UCSD-AML1 (cell line): ENCODE measurements at regions not wholly inside any gene's neighbourhood (a gene's known extent, or its start where the extent isn't known, plus 50 kb on each side); places are given as distances from the start of the nearest gene placed in this dataset.
"Not testable (repeated sequence)": the region's sequence is repeated elsewhere in the genome, so short reads cannot be mapped to it uniquely, and the experiment has no call there.

Experiments used
- DNase-seq: peaks from one replicate; lab custom pipeline; 2025; ENCODE audit not compliant: unreplicated experiment; lab: John Stamatoyannopoulos, UW

GRCh38 chr15:96052572-96053030 lies 277.9 kb upstream of the NR2F2 start:
- DNase-seq = no peak

GRCh38 chr15:96053031-96053780 lies 277.3 kb upstream of the NR2F2 start:
- DNase-seq = no peak

- DNase-seq = no peak
These were observed 276.6 kb upstream of the NR2F2 start for GRCh38 chr15:96053781-96054428.

DNA sequence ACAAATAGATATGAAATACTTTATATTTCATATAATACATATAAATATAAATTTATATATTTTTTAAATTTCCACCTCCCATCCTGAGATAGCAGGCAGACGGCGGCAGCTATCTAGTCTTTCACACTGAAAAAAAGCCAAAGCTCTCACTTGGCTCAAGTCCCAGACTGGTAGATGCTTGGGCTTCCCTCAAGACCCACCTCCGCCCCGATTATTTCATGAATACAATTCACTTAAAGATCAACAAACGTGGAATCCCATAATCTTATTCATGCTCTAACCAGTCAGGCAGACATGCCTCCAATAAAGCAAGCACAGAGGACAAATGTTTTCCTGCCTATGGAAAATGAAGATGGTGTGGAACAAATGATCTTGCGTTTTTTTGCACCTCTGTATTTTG lies 275.9 kb upstream of the NR2F2 start:
- no peak for DNase-seq

GRCh38 chr15:96058103-96058851 lies 272.2 kb upstream of the NR2F2 start:
- no peak for DNase-seq

DNA sequence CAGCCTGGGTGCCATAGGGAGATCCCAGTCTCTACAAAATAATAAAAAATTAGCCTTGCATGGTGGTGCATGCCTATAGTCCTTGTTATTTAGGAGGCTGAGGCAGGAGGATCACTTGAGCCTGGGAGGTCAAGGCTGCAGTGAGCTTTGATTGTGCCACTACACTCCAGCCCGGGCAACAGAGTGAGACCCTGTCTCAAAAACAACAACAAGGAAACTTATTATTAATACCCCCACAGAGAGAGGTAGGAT lies 271.7 kb upstream of the NR2F2 start:
- DNase-seq = not testable (repeated sequence)

GRCh38 chr15:96060591-96060990 lies 269.9 kb upstream of the NR2F2 start:
- not testable (repeated sequence) for DNase-seq

GRCh38 chr15:96064351-96064756 lies 266.1 kb upstream of the NR2F2 start:
- no peak for DNase-seq

DNA sequence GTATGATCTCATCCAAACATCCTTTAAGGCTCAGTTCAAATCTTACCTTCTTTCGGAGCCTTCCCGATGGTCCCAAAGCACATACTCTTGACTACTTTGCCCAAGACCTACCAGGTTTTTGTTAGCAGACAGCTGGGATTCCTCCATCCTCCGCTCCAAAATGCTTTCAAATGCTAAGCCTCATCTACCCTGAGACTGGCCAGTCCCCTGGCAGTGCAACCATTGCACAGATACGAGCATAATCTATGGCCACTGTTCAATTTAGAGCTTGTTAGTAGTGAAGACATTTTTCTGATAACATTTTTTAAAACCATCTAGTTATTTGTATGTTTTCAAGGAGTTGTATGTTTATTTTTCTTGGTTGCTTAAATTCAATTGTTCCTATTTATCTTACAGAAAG lies 264.4 kb upstream of the NR2F2 start:
- DNase-seq = no peak

DNA sequence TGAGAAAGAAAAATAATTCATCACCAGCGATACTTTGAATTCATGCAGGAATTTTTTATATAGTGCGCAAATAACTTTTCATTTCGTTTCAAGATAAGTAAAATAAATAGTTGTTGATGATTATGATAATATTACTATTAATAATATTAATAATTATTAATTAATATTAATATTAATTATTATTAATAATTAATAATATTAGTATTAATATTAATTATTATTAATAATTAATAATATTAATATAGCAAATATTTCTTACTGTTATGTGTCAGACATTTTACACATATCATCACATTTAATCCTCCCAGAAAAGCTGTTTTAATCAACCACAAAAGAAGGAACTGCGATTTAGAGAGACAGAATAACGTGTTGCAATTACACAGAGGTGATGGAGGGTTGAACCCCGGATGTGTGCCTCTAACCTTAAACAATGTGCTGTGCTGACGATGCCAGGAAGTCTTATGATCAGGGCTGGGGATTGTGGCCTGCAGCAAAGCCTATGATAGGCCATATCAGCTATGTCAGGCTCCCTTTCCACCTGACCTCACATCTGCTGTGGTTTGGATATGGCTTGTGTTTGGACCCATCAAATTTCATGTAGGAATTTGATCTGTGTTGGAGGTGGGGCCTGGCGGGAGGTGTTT lies 263.5 kb upstream of the NR2F2 start:
- DNase-seq = no peak

GRCh38 chr15:96067677-96068076 lies 262.8 kb upstream of the NR2F2 start:
- DNase-seq = no peak

DNA sequence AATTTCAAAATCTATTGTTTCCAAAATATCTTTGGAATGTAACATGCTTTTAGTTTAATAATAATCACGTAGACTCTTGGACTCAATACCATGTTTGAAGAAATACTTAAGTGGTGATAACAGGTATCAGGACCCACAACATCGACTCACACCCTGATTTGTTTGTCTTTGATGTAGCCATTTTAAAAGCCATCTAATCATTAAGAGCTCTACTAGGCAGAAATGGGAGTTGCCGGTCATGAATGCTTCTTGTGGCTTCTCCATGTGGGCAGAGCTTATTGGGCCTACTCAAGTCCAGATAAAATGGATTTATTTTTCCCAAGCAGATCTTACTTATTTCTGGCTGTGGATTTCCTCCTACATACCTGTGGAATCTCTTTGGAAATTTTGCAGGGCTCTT lies 261.6 kb upstream of the NR2F2 start:
- no peak for DNase-seq

DNA sequence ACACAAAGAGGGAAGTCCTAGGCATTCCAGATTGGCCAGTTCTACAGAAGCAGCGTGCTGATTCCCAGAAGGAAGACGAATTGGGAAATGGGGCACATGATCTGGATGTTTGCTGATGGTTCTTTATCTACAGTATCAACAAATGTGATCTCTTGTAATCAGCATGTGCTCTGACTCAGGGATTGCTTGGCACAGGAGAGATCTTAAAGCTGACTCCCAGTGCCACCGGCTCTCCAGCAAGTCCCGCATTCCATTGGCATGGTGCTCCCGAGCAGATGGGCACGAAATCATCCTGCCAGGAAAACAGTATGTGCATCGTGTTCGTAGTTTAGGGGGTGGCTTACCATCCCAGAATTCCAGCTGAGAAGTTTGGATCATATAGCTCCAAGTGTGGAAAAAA lies 259.9 kb upstream of the NR2F2 start:
- DNase-seq = no peak

DNA sequence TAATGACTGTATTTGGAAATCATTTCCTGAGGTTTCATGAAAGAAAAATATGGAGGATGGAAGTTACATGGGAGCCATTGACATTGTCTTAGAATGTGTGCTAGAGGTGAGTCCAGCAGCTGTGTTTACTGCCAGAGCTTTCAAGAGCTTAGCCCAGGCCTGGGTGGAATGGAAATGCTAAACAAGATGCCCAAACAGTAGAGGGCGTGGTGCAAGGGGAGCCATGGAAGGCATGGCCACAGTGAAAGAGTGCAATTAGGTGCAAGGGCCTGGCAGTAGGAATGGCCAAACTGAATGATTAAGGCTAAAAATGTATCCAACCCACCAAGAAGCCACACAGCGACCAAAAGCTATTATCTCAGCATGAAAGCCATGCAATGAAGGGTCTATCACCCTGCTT lies 257.7 kb upstream of the NR2F2 start:
- no peak for DNase-seq

GRCh38 chr15:96073908-96074307 lies 256.6 kb upstream of the NR2F2 start:
- no peak for DNase-seq

DNA sequence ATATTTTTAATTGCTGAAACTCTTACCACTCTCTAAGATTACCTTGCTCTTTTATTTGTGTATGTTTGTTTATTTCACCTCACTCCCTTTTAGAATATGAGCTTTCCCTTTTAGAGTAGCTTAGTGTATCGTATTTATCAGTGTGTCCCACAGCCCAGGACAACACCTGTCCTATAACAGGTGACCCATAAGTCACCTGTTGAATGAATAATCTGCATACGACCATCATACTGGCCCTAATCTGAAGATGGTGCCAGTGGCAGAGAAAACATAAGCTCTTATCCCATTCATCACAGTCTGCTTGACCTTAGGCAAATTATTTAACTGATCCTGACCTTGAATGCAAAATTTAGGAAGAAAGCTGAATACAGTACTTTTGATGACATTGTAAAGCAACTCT lies 254.6 kb upstream of the NR2F2 start:
- no peak for DNase-seq

DNA sequence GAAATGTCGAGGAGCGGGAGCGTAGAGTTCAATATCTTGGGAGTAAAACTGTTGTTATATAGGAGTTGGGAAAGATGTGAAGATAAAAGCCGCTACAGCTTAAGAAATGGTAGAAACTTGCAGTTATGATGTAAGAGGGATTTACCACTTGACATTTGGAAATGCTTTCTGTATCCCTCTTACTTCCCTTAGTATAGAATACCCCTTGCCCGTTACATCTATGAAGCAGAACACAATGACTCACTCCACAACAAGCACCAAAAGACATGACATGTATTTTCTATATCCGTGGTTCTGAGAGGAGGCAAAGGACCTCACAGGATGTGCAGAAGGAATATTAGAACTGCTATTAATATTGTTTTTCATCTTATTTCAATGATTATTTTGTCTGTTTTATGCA lies 254.2 kb upstream of the NR2F2 start:
- no peak for DNase-seq

- no peak for DNase-seq
These were observed 251.5 kb upstream of the NR2F2 start for GRCh38 chr15:96079041-96079440.

- no peak for DNase-seq
These were observed 250.6 kb upstream of the NR2F2 start for GRCh38 chr15:96079882-96080281.

DNA sequence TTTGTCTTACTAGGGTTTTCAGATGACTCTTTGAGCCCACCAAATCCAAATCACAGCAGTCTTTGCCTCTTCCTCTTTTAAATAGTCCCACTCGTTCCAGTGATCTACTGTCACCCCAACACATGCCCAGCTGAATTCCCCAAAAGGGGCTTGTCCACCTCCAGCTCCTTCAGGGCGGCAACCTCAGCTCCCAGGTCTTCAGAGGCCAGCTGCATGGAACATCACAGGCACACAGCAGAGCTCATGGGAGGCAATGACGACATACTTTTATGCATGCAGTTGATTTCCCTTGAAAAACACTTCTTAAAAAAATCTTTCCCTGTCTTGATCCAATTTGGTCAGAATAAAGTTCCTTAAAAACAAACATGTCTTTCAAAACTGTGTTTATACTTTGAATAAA lies 244.3 kb upstream of the NR2F2 start:
- DNase-seq = no peak

DNA sequence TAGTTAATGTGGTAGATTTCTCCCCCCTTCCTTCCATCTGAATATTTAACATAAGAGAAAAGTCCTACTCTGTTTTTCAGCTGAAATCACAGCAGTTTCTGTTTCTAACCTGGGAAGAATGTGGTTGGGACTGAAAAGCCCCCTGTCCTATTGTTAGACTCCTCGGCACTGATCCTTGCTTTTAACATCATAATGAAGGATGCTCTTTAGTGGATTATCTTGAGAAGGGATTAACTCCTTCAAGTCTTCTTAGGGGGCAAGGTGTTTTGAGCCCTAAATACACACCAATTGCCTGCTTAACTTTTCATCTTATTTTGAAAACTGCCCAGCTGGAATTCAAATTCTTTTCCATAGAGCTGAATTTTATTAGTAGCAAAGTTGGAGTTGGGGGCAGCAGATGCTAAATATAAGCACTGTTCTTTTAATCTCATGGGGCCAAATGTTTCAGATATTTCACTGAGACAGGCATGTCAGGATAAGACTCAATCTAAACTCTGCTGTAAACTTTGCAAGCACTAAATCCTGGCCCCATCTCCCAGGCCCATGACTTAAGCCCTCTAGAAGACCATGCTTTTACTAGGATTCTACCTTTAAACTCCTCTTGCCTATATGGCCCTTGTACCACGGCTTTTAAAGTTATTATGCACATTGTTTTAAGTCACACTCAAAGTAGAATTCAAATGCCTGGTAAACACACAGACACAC lies 243.2 kb upstream of the NR2F2 start:
- DNase-seq = no peak
